Nucleus accumbens (tissue), 56 donors: ENCODE measurements at regions not wholly inside any gene's neighbourhood (a gene's known extent, or its start where the extent isn't known, plus 50 kb on each side); places are given as distances from the start of the nearest gene placed in this dataset.

Source experiments
- DNase-seq, 56 donors: peaks; one replicate each; lab custom pipeline; 2025; lab: John Stamatoyannopoulos, UW

- DNase-seq: no peak
These were observed 828.1 kb upstream of the FAT3 start for GRCh38 chr11:91396236-91397133.

- no peak for DNase-seq
These were observed 829.7 kb upstream of the FAT3 start for GRCh38 chr11:91394727-91395414.

GRCh38 chr11:91394073-91394726 lies 830.4 kb upstream of the FAT3 start:
- DNase-seq: no peak

GRCh38 chr11:91382946-91383345 lies 841.7 kb upstream of the FAT3 start:
- DNase-seq: no peak

- DNase-seq: no peak
These were observed 849.8 kb upstream of the FAT3 start for GRCh38 chr11:91374794-91375193.

- no peak for DNase-seq
These were observed 851.1 kb upstream of the FAT3 start for GRCh38 chr11:91373497-91373896.

- DNase-seq: no peak
These were observed 857.8 kb upstream of the FAT3 start for GRCh38 chr11:91366816-91367215.

- no peak for DNase-seq
These were observed 858.5 kb upstream of the FAT3 start for GRCh38 chr11:91365986-91366585.

GRCh38 chr11:91350931-91351330 lies 873.7 kb upstream of the FAT3 start:
- no peak for DNase-seq

GRCh38 chr11:91326751-91327150 lies 897.9 kb upstream of the FAT3 start:
- DNase-seq: no peak

GRCh38 chr11:91326280-91326679 lies 898.3 kb upstream of the FAT3 start:
- no peak for DNase-seq

GRCh38 chr11:91314521-91314920 lies 910.1 kb upstream of the FAT3 start:
- DNase-seq: no peak

GRCh38 chr11:91312541-91312940 lies 912.1 kb upstream of the FAT3 start:
- no peak for DNase-seq

GRCh38 chr11:91310085-91310484 lies 914.5 kb upstream of the FAT3 start:
- no peak for DNase-seq

GRCh38 chr11:91308069-91308468 lies 916.5 kb upstream of the FAT3 start:
- no peak for DNase-seq

GRCh38 chr11:91305402-91305801 lies 919.2 kb upstream of the FAT3 start:
- no peak for DNase-seq

- no peak for DNase-seq
These were observed 920.9 kb upstream of the FAT3 start for GRCh38 chr11:91303749-91304148.

- no peak for DNase-seq
These were observed 924.6 kb upstream of the FAT3 start for GRCh38 chr11:91299980-91300379.

GRCh38 chr11:91296629-91297028 lies 928.0 kb upstream of the FAT3 start:
- DNase-seq: no peak

GRCh38 chr11:91295591-91295990 lies 929.0 kb upstream of the FAT3 start:
- no peak for DNase-seq

- no peak for DNase-seq
These were observed 931.5 kb upstream of the FAT3 start for GRCh38 chr11:91293119-91293518.
